MM.1S (cell line): ENCODE measurements at regions not wholly inside any gene's neighbourhood (a gene's known extent, or its start where the extent isn't known, plus 50 kb on each side); places are given as distances from the start of the nearest gene placed in this dataset.

Experiments used
- EZH2 ChIP-seq: fragments of 300-600 bp; sonication (generic); optimal IDR thresholded peaks from 2 replicates; pipeline ENCODE3; 2017; ENCODE audit warnings: low read depth, mild to moderate bottlenecking, antibody characterized with exemption, low read length, mixed read lengths
- TF ChIP-seq, protein P1 (sequence below): fragments of 300-600 bp; sonication (generic); IDR thresholded peaks from 2 replicates; pipeline ENCODE4 v1.5.1; 2016; ENCODE audit warnings: antibody characterized with exemption, low read length, mixed read lengths

DNA sequence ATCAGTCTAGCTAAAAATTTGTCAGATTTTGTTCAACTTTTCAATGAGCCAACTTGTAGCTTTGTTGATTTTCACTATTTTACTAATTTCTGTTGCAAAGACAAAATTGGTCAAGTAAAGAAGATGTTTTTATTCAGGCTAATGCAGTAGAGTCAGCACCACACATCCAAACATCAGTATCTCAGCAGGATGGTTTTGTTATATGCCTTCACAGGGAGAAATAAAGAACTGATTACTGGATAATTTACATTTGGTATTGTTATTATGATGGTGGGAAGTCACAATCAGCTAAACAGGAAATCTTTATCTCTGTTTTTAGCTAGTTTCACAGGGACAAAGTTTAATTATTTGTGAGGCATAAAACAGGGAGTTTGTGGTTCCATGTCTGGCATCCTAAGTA lies 713.4 kb downstream of the SLITRK5 start:
- TF ChIP-seq, protein P1, sequence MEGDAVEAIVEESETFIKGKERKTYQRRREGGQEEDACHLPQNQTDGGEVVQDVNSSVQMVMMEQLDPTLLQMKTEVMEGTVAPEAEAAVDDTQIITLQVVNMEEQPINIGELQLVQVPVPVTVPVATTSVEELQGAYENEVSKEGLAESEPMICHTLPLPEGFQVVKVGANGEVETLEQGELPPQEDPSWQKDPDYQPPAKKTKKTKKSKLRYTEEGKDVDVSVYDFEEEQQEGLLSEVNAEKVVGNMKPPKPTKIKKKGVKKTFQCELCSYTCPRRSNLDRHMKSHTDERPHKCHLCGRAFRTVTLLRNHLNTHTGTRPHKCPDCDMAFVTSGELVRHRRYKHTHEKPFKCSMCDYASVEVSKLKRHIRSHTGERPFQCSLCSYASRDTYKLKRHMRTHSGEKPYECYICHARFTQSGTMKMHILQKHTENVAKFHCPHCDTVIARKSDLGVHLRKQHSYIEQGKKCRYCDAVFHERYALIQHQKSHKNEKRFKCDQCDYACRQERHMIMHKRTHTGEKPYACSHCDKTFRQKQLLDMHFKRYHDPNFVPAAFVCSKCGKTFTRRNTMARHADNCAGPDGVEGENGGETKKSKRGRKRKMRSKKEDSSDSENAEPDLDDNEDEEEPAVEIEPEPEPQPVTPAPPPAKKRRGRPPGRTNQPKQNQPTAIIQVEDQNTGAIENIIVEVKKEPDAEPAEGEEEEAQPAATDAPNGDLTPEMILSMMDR = no peak
- no peak for TF ChIP-seq EZH2
